ENCODE measurements at regions not wholly inside any gene's neighbourhood (a gene's known extent, or its start where the extent isn't known, plus 50 kb on each side); places are given as distances from the start of the nearest gene placed in this dataset.

GRCh38 chr3:88628901-88629300 lies 478.5 kb upstream of the EPHA3 start:
- POLR2A ChIA-PET (ENCODE audit: unreplicated experiment), result no interaction called here
- intact Hi-C loops (cut with micrococcal nuclease), result no loop called here

DNA sequence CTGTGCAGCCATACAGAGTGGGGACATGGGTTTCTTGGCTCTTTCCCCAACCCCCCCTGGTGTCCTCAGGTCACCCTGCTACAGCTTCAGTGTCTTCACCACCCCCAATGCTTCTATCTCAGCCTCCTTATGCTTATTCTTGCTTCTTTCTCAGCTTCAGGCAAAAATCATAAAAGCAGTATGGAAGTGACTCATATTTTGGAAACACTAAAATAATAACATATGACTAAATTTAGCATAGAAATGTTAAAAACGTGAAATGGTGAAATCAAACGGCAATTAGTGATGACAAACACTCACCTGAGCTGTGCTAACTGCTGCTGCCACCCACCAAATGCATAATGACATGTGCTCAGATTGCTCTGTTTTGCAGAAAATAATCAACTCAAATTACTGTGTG lies 475.2 kb upstream of the EPHA3 start:
- no peak overlapping the region for H2AFZ ChIP-seq (ENCODE audit: low read length)
- H3K27me3 ChIP-seq (ENCODE audit: low read length), result peaks cover 11% of the 10 kb centered on the region; the same call in 1 of the 2 replicates
- DNase-seq (no peak), ATAC-seq (no peak; the same call in 1 of the 2 replicates)
- ChIA-PET POLR2A (ENCODE audit: unreplicated experiment) (no interaction called here), CTCF (no interaction called here)
- no peaks in the 10 kb centered on the region for H3K79me2 ChIP-seq (ENCODE audit: low read length)
- no peak overlapping the region for H3K4me3 ChIP-seq (ENCODE audit: low read length)
- no peaks in the 10 kb centered on the region for H3K36me3 ChIP-seq (ENCODE audit: low read depth, low read length)
- H3K4me1 ChIP-seq (ENCODE audit: insufficient read depth, low read length), result no peaks in the 10 kb centered on the region
- H3K9me3 ChIP-seq (ENCODE audit: low read length), result no peaks in the 10 kb centered on the region
- H3F3A ChIP-seq (ENCODE audit: low read length, unreplicated experiment), result no peaks in the 10 kb centered on the region
- no peaks in the 10 kb centered on the region for H4K20me1 ChIP-seq (ENCODE audit: low read length)
- H3K9ac ChIP-seq (ENCODE audit: low read length), result no peak overlapping the region
- no TSS peak for BruUV-seq (replicated peaks)
- intact Hi-C loops (cut with micrococcal nuclease), result no loop called here
- H3K27ac ChIP-seq (ENCODE audit: low read length), result no peak overlapping the region
- H3K4me2 ChIP-seq (ENCODE audit: low read length), result no peak overlapping the region
- TF ChIP-seq EZH2 (IDR thresholded peaks at IDR 0.05; ENCODE audit: low read length, unreplicated experiment), result no peak
- TF ChIP-seq, protein P1, sequence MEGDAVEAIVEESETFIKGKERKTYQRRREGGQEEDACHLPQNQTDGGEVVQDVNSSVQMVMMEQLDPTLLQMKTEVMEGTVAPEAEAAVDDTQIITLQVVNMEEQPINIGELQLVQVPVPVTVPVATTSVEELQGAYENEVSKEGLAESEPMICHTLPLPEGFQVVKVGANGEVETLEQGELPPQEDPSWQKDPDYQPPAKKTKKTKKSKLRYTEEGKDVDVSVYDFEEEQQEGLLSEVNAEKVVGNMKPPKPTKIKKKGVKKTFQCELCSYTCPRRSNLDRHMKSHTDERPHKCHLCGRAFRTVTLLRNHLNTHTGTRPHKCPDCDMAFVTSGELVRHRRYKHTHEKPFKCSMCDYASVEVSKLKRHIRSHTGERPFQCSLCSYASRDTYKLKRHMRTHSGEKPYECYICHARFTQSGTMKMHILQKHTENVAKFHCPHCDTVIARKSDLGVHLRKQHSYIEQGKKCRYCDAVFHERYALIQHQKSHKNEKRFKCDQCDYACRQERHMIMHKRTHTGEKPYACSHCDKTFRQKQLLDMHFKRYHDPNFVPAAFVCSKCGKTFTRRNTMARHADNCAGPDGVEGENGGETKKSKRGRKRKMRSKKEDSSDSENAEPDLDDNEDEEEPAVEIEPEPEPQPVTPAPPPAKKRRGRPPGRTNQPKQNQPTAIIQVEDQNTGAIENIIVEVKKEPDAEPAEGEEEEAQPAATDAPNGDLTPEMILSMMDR (conservative IDR thresholded peaks at IDR 0.05; ENCODE audit: low read depth, low read length), result no peak
- no peak for TF ChIP-seq EZH2phosphoT487 (IDR thresholded peaks at IDR 0.05; ENCODE audit: borderline replicate concordance, low read length)
- H3K9me2 ChIP-seq (replicated peaks; ENCODE audit: low read length), result no peaks in the 10 kb centered on the region

More at GRCh38 chr3:88628901-88629300, 478.5 kb upstream of the EPHA3 start:
- Histone ChIP-seq H3K27me3 (ENCODE audit: low read length) (peaks cover 11% of the 10 kb centered on the region; the same call in 1 of the 2 replicates), H3F3A (ENCODE audit: low read length, unreplicated experiment) (no peaks in the 10 kb centered on the region), H2AFZ (ENCODE audit: low read length) (no peak overlapping the region), H3K9me2 (replicated peaks; ENCODE audit: low read length) (no peaks in the 10 kb centered on the region), H3K27ac (ENCODE audit: low read length) (no peak overlapping the region), H3K4me2 (ENCODE audit: low read length) (no peak overlapping the region), H3K4me3 (ENCODE audit: low read length) (no peak overlapping the region), H3K79me2 (ENCODE audit: low read length) (no peaks in the 10 kb centered on the region), H4K20me1 (ENCODE audit: low read length) (no peaks in the 10 kb centered on the region), H3K9me3 (ENCODE audit: low read length) (no peaks in the 10 kb centered on the region), H3K4me1 (ENCODE audit: insufficient read depth, low read length) (no peaks in the 10 kb centered on the region), H3K9ac (ENCODE audit: low read length) (no peak overlapping the region), H3K36me3 (ENCODE audit: low read depth, low read length) (no peaks in the 10 kb centered on the region)
- no TSS peak for BruUV-seq (replicated peaks)
- no peak for TF ChIP-seq EZH2phosphoT487 (IDR thresholded peaks at IDR 0.05; ENCODE audit: borderline replicate concordance, low read length)
- TF ChIP-seq EZH2 (IDR thresholded peaks at IDR 0.05; ENCODE audit: low read length, unreplicated experiment), result no peak
- TF ChIP-seq, protein P1 (conservative IDR thresholded peaks at IDR 0.05; ENCODE audit: low read depth, low read length), result no peak
- CTCF ChIA-PET, result no interaction called here
- ATAC-seq (no peak), DNase-seq (no peak)

DNA sequence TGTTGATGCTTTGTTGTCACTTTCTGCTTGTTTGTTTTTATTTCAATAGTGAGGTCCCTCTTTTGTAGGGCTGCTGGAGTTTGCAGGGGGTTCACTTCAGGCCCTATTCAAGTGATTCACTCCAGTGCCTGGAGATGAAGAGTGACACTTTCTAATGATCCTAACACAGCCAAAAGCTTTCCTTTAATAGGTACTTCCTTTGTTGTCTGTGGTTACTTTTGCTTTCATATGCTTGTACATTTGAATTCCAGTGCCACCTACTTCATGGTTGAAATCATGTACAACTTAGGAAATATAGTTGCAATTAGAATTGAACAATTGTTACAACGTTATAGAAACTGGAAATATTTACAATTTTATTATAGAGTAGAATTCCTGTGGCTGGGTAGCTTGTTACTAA lies 466.8 kb upstream of the EPHA3 start:
- H3K9me2 ChIP-seq (replicated peaks; ENCODE audit: low read length), result no peaks in the 10 kb centered on the region
- H3K27ac ChIP-seq (ENCODE audit: low read length), result no peak overlapping the region
- no peaks in the 10 kb centered on the region for H3K9me3 ChIP-seq (ENCODE audit: low read length)
- no peaks in the 10 kb centered on the region for H3K27me3 ChIP-seq (ENCODE audit: low read length)
- BruUV-seq (replicated peaks), result no TSS peak
- H3K4me1 ChIP-seq (ENCODE audit: insufficient read depth, low read length), result no peaks in the 10 kb centered on the region
- no peak overlapping the region for H3K9ac ChIP-seq (ENCODE audit: low read length)
- TF ChIP-seq, protein P1 (conservative IDR thresholded peaks at IDR 0.05; ENCODE audit: low read depth, low read length), result no peak
- TF ChIP-seq EZH2phosphoT487 (IDR thresholded peaks at IDR 0.05; ENCODE audit: borderline replicate concordance, low read length), result no peak
- no peak for TF ChIP-seq EZH2 (IDR thresholded peaks at IDR 0.05; ENCODE audit: low read length, unreplicated experiment)
- DNase-seq (no peak), ATAC-seq (no peak)
- ChIA-PET CTCF (no interaction called here), POLR2A (ENCODE audit: unreplicated experiment) (no interaction called here)
- H3F3A ChIP-seq (ENCODE audit: low read length, unreplicated experiment), result no peaks in the 10 kb centered on the region
- H3K79me2 ChIP-seq (ENCODE audit: low read length), result no peaks in the 10 kb centered on the region
- H3K4me2 ChIP-seq (ENCODE audit: low read length), result no peak overlapping the region
- H4K20me1 ChIP-seq (ENCODE audit: low read length), result no peaks in the 10 kb centered on the region
- H3K36me3 ChIP-seq (ENCODE audit: low read depth, low read length), result no peaks in the 10 kb centered on the region
- no peak overlapping the region for H3K4me3 ChIP-seq (ENCODE audit: low read length)
- no peak overlapping the region for H2AFZ ChIP-seq (ENCODE audit: low read length)
- intact Hi-C loops (cut with micrococcal nuclease), result loop anchor here (10.0 kb wide), 1 partner anchor 454 kb away; no protein-coding TSS in a partner anchor

Data from PC-3 (cell line).